GM12872 (cell line): ENCODE measurements at regions not wholly inside any gene's neighbourhood (a gene's known extent, or its start where the extent isn't known, plus 50 kb on each side); places are given as distances from the start of the nearest gene placed in this dataset.

Source experiments
- TF ChIP-seq, protein P1 (sequence below): IDR thresholded peaks from 3 replicates; pipeline ENCODE4 v1.5.1; 2011; ENCODE audit warnings: low read depth, mild to moderate bottlenecking, low read length, moderate library complexity; ENCODE audit not compliant: insufficient read depth

GRCh38 chr11:80061056-80061455 lies 620.2 kb upstream of the TENM4 start:
- TF ChIP-seq, protein P1, sequence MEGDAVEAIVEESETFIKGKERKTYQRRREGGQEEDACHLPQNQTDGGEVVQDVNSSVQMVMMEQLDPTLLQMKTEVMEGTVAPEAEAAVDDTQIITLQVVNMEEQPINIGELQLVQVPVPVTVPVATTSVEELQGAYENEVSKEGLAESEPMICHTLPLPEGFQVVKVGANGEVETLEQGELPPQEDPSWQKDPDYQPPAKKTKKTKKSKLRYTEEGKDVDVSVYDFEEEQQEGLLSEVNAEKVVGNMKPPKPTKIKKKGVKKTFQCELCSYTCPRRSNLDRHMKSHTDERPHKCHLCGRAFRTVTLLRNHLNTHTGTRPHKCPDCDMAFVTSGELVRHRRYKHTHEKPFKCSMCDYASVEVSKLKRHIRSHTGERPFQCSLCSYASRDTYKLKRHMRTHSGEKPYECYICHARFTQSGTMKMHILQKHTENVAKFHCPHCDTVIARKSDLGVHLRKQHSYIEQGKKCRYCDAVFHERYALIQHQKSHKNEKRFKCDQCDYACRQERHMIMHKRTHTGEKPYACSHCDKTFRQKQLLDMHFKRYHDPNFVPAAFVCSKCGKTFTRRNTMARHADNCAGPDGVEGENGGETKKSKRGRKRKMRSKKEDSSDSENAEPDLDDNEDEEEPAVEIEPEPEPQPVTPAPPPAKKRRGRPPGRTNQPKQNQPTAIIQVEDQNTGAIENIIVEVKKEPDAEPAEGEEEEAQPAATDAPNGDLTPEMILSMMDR, result no peak

- TF ChIP-seq, protein P1, result no peak
These were observed 613.8 kb upstream of the TENM4 start for GRCh38 chr11:80054582-80055165.

GRCh38 chr11:80048513-80048912 lies 607.7 kb upstream of the TENM4 start:
- TF ChIP-seq, protein P1, result no peak

GRCh38 chr11:80041136-80042000 lies 600.5 kb upstream of the TENM4 start:
- TF ChIP-seq, protein P1, result no peak

- TF ChIP-seq, protein P1, result no peak
These were observed 594.0 kb upstream of the TENM4 start for GRCh38 chr11:80034801-80035200.

- TF ChIP-seq, protein P1, result no peak
These were observed 590.3 kb upstream of the TENM4 start for GRCh38 chr11:80031014-80031600.

DNA sequence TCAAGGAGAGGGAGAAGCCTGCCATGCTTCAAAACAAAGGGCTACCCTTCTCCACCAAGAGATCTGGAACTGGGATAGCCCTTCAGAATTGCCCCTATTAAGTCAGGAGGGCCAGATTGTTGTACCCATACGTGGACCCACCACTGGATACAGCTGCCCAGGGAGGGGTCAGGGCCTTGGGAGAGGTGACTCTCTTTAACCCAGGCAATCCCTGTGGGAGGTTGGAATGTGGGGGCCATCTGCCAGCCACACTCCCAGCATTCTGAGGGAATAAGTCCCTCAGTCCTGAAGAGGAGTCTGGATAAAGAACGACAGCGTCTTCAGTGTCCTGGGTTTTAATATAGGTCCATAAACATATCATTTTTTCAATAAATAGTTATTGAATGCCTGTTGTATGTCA lies 588.2 kb upstream of the TENM4 start:
- TF ChIP-seq, protein P1, result no peak
